ENCODE measurements at regions not wholly inside any gene's neighbourhood (a gene's known extent, or its start where the extent isn't known, plus 50 kb on each side); places are given as distances from the start of the nearest gene placed in this dataset.

DNA sequence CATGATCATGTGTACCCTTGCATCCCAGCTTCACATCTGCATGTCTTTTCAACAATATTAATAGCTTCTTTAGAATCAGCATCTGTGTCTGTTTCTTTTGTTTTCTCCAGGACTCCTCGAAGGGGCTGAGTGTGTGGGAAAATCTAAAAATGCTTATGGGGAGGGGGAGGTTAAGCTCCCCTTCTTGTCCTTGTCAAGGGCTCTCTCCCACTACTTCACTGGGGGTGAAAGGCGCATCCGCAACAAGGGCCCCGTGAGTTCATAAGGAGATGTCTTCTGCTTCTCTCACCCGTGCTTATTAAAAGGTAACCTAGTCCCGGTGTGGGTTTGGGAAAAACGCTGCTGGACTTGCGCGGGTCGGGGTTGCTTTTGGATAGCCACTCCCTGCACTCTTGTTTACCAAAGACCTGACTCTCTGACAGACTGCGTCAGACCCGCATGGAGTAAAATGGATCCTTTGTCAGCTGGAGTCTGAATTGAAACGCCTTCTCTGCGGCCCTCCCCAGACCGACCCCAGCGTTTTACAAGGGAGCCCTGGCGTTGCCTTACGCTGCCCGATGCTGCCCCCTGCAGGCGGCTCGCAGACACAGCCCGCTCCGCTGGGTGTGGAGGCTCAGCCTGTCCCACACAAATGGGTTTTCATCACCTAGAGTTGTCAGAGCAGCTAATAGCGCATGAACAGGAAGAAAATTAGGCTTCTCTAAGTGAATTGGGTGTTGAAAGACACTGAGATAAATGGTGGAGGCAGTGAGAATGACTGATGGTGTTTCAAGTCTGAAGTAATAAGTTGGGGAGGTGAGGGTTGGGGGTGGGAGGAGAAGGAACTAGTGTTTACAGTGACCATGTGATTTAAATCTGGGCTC, 53.8 kb downstream of the IER5 start:
- Mint-ChIP-seq H3K27ac (ENCODE audit: unreplicated experiment) (peak overlapping the region; percentile 96), H3K36me3 (ENCODE audit: low read depth) (no peaks in the 10 kb centered on the region), H3K9me3 (no peaks in the 10 kb centered on the region), H3K4me1 (peaks cover 16% of the 10 kb centered on the region), H3K4me3 (peak overlapping the region; percentile 83), H3K27me3 (ENCODE audit: low read depth) (peaks cover 4% of the 10 kb centered on the region)
- peak; percentile 96 for DNase-seq (ENCODE audit: low read depth, low spot score)
- TF ChIP-seq, protein P1, sequence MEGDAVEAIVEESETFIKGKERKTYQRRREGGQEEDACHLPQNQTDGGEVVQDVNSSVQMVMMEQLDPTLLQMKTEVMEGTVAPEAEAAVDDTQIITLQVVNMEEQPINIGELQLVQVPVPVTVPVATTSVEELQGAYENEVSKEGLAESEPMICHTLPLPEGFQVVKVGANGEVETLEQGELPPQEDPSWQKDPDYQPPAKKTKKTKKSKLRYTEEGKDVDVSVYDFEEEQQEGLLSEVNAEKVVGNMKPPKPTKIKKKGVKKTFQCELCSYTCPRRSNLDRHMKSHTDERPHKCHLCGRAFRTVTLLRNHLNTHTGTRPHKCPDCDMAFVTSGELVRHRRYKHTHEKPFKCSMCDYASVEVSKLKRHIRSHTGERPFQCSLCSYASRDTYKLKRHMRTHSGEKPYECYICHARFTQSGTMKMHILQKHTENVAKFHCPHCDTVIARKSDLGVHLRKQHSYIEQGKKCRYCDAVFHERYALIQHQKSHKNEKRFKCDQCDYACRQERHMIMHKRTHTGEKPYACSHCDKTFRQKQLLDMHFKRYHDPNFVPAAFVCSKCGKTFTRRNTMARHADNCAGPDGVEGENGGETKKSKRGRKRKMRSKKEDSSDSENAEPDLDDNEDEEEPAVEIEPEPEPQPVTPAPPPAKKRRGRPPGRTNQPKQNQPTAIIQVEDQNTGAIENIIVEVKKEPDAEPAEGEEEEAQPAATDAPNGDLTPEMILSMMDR (conservative IDR thresholded peaks at IDR 0.05): peak; percentile 100

DNA sequence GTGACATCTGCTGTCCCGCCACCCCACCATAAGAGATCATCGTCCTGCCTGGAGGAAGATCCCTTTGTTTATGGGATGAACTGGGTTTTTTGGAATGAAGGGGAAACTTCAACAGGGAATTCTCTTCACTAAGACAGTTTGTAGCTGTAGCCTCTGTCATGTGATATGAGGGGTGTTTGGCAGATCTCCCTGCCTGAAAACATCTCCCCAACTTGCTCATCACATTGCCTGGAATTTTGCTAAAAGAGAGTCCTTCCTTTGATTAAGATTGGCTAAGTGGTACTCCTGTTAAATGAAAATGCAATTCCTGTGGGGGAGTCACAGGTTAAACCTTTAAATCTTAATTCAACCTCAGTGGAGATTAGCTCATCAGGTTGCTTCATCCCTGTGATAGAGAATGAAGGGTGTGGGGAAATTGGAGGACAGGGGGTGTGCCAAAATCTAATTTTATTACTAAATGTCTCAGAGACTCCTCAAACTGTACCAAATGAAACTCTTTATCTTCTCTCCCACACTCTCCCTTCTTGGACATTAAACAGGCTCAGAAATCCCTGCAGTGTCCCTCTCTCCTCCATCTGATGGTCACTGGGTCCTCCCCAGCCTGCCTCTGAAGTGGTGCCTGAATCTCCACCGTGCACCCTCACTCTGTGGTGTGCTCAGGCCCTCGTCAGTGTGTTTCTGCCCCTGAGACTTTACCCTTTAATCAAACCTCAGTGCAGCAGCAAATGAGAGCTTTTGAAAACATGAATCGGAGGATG, 54.8 kb downstream of the IER5 start:
- Mint-ChIP-seq H3K27me3 (ENCODE audit: low read depth) (peaks cover 4% of the 10 kb centered on the region), H3K4me1 (peaks cover 16% of the 10 kb centered on the region), H3K36me3 (ENCODE audit: low read depth) (no peaks in the 10 kb centered on the region), H3K27ac (ENCODE audit: unreplicated experiment) (no peak overlapping the region), H3K9me3 (no peaks in the 10 kb centered on the region), H3K4me3 (no peak overlapping the region)
- no peak for DNase-seq (ENCODE audit: low read depth, low spot score)
- TF ChIP-seq, protein P1 (conservative IDR thresholded peaks at IDR 0.05): no peak

DNA sequence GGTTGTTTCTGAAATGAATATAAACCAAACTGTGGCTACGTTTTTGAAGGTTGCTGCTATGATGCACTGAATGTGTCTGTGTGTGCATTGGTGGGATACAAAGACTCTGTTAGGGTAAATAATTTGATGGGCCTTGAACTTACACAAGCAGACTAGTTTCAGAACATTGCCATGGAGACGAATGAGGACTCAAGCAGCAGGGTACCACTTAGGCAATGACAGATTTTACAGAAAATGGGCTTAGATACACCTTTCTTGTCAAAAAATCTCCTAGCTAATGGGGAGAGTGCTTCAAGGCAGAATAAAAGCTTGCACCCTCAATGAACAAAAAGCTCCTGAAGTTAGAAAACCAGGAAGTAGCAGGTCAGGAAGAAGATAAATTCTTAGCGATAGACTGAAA, 55.7 kb downstream of the IER5 start:
- Mint-ChIP-seq H3K4me1 (peaks cover 16% of the 10 kb centered on the region), H3K9me3 (no peaks in the 10 kb centered on the region)
- TF ChIP-seq, protein P1 (conservative IDR thresholded peaks at IDR 0.05): no peak

DNA sequence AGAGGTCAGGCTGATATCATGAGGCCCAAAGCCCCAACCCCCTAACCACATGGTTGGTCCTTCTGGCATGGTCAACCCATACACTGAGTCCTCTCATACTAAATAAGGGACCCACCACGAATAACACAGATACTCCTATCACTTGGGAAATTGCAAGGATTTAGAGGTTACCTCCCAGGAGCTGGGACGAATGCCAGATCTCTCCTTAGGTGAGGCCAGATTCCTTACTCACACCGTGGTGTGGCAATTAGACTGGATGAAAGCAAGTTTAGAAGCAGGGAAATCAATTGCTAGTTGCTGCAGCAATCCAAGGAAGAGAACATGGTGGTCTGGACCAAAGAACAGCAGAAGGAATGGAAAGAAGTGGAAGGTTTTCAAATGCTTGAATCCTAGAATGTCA, 60.1 kb downstream of the IER5 start:
- H3K9me3 Mint-ChIP-seq: no peaks in the 10 kb centered on the region
- H3K4me3 Mint-ChIP-seq: no peak overlapping the region
- no peak for DNase-seq (ENCODE audit: low read depth, low spot score)
- TF ChIP-seq, protein P1 (conservative IDR thresholded peaks at IDR 0.05): no peak
- H3K4me1 Mint-ChIP-seq: peaks cover 5% of the 10 kb centered on the region
- H3K27me3 Mint-ChIP-seq (ENCODE audit: low read depth): peaks cover 3% of the 10 kb centered on the region
- no peaks in the 10 kb centered on the region for H3K36me3 Mint-ChIP-seq (ENCODE audit: low read depth)
- H3K27ac Mint-ChIP-seq (ENCODE audit: unreplicated experiment): no peak overlapping the region

More for the DNA sequence above, 55.7 kb downstream of the IER5 start:
- DNase-seq (ENCODE audit: low read depth, low spot score): no peak
- H3K36me3 Mint-ChIP-seq (ENCODE audit: low read depth): no peaks in the 10 kb centered on the region
- no peak overlapping the region for H3K4me3 Mint-ChIP-seq
- H3K27ac Mint-ChIP-seq (ENCODE audit: unreplicated experiment): no peak overlapping the region
- peaks cover 4% of the 10 kb centered on the region for H3K27me3 Mint-ChIP-seq (ENCODE audit: low read depth)

DNA sequence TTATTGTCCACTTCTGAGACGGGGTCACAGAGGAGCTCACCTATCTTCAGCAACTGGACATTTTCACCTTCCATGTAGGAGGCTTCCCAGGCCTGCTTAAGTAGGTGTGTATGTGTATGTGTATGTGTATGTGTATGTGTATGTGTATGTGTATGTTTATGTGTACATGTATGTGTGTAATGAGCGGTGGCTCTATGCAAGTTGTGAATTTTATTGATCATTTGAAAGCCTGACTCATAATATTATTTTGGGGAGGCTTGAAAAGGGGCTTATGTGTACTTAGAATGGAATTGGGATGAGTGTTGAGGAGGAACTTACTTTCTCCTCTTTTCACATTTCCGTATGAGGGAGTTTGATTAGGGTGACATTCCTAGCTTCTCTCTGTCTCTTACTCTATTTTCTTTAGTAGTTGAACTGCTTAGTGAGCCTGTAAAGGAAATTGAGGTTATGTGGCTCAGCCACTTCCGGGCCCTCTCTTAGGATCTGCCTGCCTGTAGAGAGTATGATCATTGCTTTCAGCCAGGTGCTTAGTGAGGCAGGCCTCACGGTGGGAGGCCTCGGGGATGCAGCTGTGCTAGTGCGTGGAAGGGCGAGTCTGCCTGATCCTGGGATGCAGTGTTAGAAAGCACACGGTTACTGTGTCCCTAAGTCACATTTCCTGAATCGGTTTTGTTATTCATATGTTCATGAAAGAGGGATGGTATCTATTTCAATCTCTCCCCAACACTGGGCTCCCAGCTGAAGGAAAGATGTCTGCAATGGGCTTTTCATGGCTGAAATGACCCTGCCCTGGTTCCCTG, 61.0 kb downstream of the IER5 start:
- Mint-ChIP-seq H3K4me1 (peaks cover 5% of the 10 kb centered on the region), H3K27me3 (ENCODE audit: low read depth) (no peaks in the 10 kb centered on the region), H3K36me3 (ENCODE audit: low read depth) (no peaks in the 10 kb centered on the region), H3K4me3 (no peak overlapping the region), H3K27ac (ENCODE audit: unreplicated experiment) (no peak overlapping the region), H3K9me3 (no peaks in the 10 kb centered on the region)
- DNase-seq (ENCODE audit: low read depth, low spot score): no peak
- TF ChIP-seq, protein P1 (conservative IDR thresholded peaks at IDR 0.05): no peak
